NB4 (cell line): ENCODE measurements at regions not wholly inside any gene's neighbourhood (a gene's known extent, or its start where the extent isn't known, plus 50 kb on each side); places are given as distances from the start of the nearest gene placed in this dataset.

ENCODE experiments used
- DNase-seq: peaks from one replicate; pipeline ENCODE4 v3.0.0; 2010; ENCODE audit warnings: low read depth
- H3K4me3 ChIP-seq: one replicate; pipeline ENCODE4 v1.5.1; 2011; ENCODE audit warnings: mild to moderate bottlenecking, low read depth, low read length, moderate library complexity
- CTCF ChIP-seq: IDR thresholded peaks from one replicate; pipeline ENCODE4 v1.5.1; 2012; ENCODE audit warnings: low read depth, low read length
- MAX ChIP-seq: IDR thresholded peaks from 2 replicates; pipeline ENCODE4 v1.6.1; 2011; ENCODE audit warnings: low read depth, low read length
- MYC ChIP-seq: IDR thresholded peaks from 2 replicates; pipeline ENCODE4 v1.6.1; 2011; ENCODE audit warnings: low read depth, low read length
- POLR2A ChIP-seq: IDR thresholded peaks from 2 replicates; pipeline ENCODE4 v1.6.1; 2011; ENCODE audit warnings: mild to moderate bottlenecking; ENCODE audit not compliant: insufficient read length; ENCODE audit errors: extremely low read depth

GRCh38 chr3:192054881-192055280 lies 593.9 kb downstream of the PYDC2 start:
- TF ChIP-seq MYC: no peak
- no peak for TF ChIP-seq POLR2A
- TF ChIP-seq MAX: no peak
- no peak for TF ChIP-seq CTCF
- no peak for DNase-seq
- H3K4me3 ChIP-seq: no peak overlapping the region

- DNase-seq: no peak
- H3K4me3 ChIP-seq: no peak overlapping the region
- TF ChIP-seq CTCF (no peak), MAX (no peak), POLR2A (no peak), MYC (no peak)
Measured at GRCh38 chr3:192055946-192056345, 595.0 kb downstream of the PYDC2 start.

GRCh38 chr3:192057261-192057660 lies 596.3 kb downstream of the PYDC2 start:
- H3K4me3 ChIP-seq: no peak overlapping the region
- DNase-seq: no peak
- TF ChIP-seq MAX (no peak), MYC (no peak), POLR2A (no peak), CTCF (no peak)

GRCh38 chr3:192060160-192060781 lies 599.3 kb downstream of the PYDC2 start:
- TF ChIP-seq POLR2A: no peak
- no peak for TF ChIP-seq MAX
- no peak for TF ChIP-seq CTCF
- no peak overlapping the region for H3K4me3 ChIP-seq
- no peak for DNase-seq

- no peak overlapping the region for H3K4me3 ChIP-seq
- DNase-seq: no peak
- TF ChIP-seq MAX (no peak), MYC (no peak), POLR2A (no peak), CTCF (no peak)
Measured at GRCh38 chr3:192061426-192061825, 600.5 kb downstream of the PYDC2 start.

- no peak overlapping the region for H3K4me3 ChIP-seq
- no peak for DNase-seq
- no peak for TF ChIP-seq POLR2A
- TF ChIP-seq CTCF: no peak
- TF ChIP-seq MAX: no peak
- no peak for TF ChIP-seq MYC
Measured at GRCh38 chr3:192062186-192062585, 601.2 kb downstream of the PYDC2 start.
